ENCODE measurements at regions not wholly inside any gene's neighbourhood (a gene's known extent, or its start where the extent isn't known, plus 50 kb on each side); places are given as distances from the start of the nearest gene placed in this dataset.

GRCh38 chr5:124182133-124182532 lies 564.3 kb downstream of the ZNF608 start:
- ATAC-seq (ENCODE audit: low read depth) (no peak), DNase-seq (no peak)
- H2AFZ ChIP-seq (ENCODE audit: insufficient read depth, low read depth, low read length, poor library complexity, severe bottlenecking): no peak overlapping the region
- Mint-ChIP-seq H3K27ac (no peak overlapping the region), H3K9me3 (ENCODE audit: insufficient read depth) (no peaks in the 10 kb centered on the region), H3K27me3 (no peaks in the 10 kb centered on the region), H3K4me3 (no peak overlapping the region), H3K4me1 (peaks cover 4% of the 10 kb centered on the region)
- POLR2A ChIA-PET: no interaction called here
- no peaks in the 10 kb centered on the region for H3K9me3 ChIP-seq (ENCODE audit: control extremely low read depth in 1 of 3, control insufficient read depth in 2 of 3, insufficient read depth in 1 of 3, low read length in 2 of 3)
- no peaks in the 10 kb centered on the region for H3K79me2 ChIP-seq (ENCODE audit: control insufficient read depth, insufficient read depth, low read length)
- intact Hi-C loops (cut with micrococcal nuclease): no loop called here
- no peak overlapping the region for H3K4me2 ChIP-seq (replicated peaks; ENCODE audit: low read depth, low read length, poor library complexity, severe bottlenecking)
- H3K36me3 ChIP-seq (replicated peaks in 1 of 2; ENCODE audit: control extremely low read depth in 1 of 2, control insufficient read depth in 1 of 2, extremely low read depth in 1 of 2, insufficient read depth in 2 of 2, low read length in 1 of 2): no peaks in the 10 kb centered on the region
- no peaks in the 10 kb centered on the region for H4K20me1 ChIP-seq (ENCODE audit: control insufficient read depth, insufficient read depth, low read length, poor library complexity, severe bottlenecking)
- no peaks in the 10 kb centered on the region for H3K27me3 ChIP-seq (replicated peaks in 1 of 4; ENCODE audit: control extremely low read depth in 1 of 4, control insufficient read depth in 3 of 4, insufficient read depth in 4 of 4, low read length in 3 of 4)
- TF ChIP-seq EZH2 (IDR thresholded peaks at IDR 0.05; ENCODE audit: borderline replicate concordance, insufficient read depth, low read depth, low read length, poor library complexity, severe bottlenecking): no peak
- TF ChIP-seq CTCF (IDR thresholded peaks at IDR 0.05): no peak
- no peak overlapping the region for H3K27ac ChIP-seq (ENCODE audit: low read length in 2 of 2)
- CTCF ChIA-PET: interaction anchor here (0.5 kb wide), 1 partner anchor 559 kb away, joined by 6 read pairs; no protein-coding TSS in a partner anchor
- no peak overlapping the region for H3K9ac ChIP-seq (ENCODE audit: low read length)
- no peak overlapping the region for H3K4me3 ChIP-seq (ENCODE audit: control extremely low read depth in 1 of 5, extremely low read depth in 1 of 5, insufficient read depth in 1 of 5, low read depth in 2 of 5, low read length in 4 of 5)
- H3K4me1 ChIP-seq (ENCODE audit: control insufficient read depth in 2 of 2, insufficient read depth in 2 of 2, low read length in 2 of 2): no peaks in the 10 kb centered on the region

- ChIA-PET CTCF (interaction anchor here (1.2 kb wide), 1 partner anchor 11 kb away, joined by 3 read pairs; no protein-coding TSS in a partner anchor), POLR2A (no interaction called here)
- no peak overlapping the region for H2AFZ ChIP-seq (ENCODE audit: insufficient read depth, low read depth, low read length, poor library complexity, severe bottlenecking)
- no peaks in the 10 kb centered on the region for H4K20me1 ChIP-seq (ENCODE audit: control insufficient read depth, insufficient read depth, low read length, poor library complexity, severe bottlenecking)
- Mint-ChIP-seq H3K27ac (no peak overlapping the region), H3K9me3 (ENCODE audit: insufficient read depth) (no peaks in the 10 kb centered on the region), H3K27me3 (no peaks in the 10 kb centered on the region), H3K4me1 (peaks cover 7% of the 10 kb centered on the region), H3K4me3 (no peak overlapping the region)
- H3K9me3 ChIP-seq (ENCODE audit: control extremely low read depth in 1 of 3, control insufficient read depth in 2 of 3, insufficient read depth in 1 of 3, low read length in 2 of 3): no peaks in the 10 kb centered on the region
- DNase-seq (no peak), ATAC-seq (ENCODE audit: low read depth) (no peak)
- H3K4me3 ChIP-seq (ENCODE audit: control extremely low read depth in 1 of 5, extremely low read depth in 1 of 5, insufficient read depth in 1 of 5, low read depth in 2 of 5, low read length in 4 of 5): no peak overlapping the region
- intact Hi-C loops (cut with micrococcal nuclease): no loop called here
- TF ChIP-seq EZH2 (IDR thresholded peaks at IDR 0.05; ENCODE audit: borderline replicate concordance, insufficient read depth, low read depth, low read length, poor library complexity, severe bottlenecking): no peak
- TF ChIP-seq CTCF (IDR thresholded peaks at IDR 0.05): no peak
- no peaks in the 10 kb centered on the region for H3K79me2 ChIP-seq (ENCODE audit: control insufficient read depth, insufficient read depth, low read length)
- WGBS (ENCODE audit: insufficient coverage): no CpG with 5 or more reads among the region's 2 CpGs
- no peak overlapping the region for H3K9ac ChIP-seq (ENCODE audit: low read length)
- no peaks in the 10 kb centered on the region for H3K27me3 ChIP-seq (replicated peaks in 1 of 4; ENCODE audit: control extremely low read depth in 1 of 4, control insufficient read depth in 3 of 4, insufficient read depth in 4 of 4, low read length in 3 of 4)
- H3K27ac ChIP-seq (ENCODE audit: low read length in 2 of 2): no peak overlapping the region
- H3K4me2 ChIP-seq (replicated peaks; ENCODE audit: low read depth, low read length, poor library complexity, severe bottlenecking): no peak overlapping the region
- no peaks in the 10 kb centered on the region for H3K36me3 ChIP-seq (replicated peaks in 1 of 2; ENCODE audit: control extremely low read depth in 1 of 2, control insufficient read depth in 1 of 2, extremely low read depth in 1 of 2, insufficient read depth in 2 of 2, low read length in 1 of 2)
- H3K4me1 ChIP-seq (ENCODE audit: control insufficient read depth in 2 of 2, insufficient read depth in 2 of 2, low read length in 2 of 2): no peaks in the 10 kb centered on the region
Observed at GRCh38 chr5:124180875-124181461, 565.5 kb downstream of the ZNF608 start.
